ENCODE measurements at regions not wholly inside any gene's neighbourhood (a gene's known extent, or its start where the extent isn't known, plus 50 kb on each side); places are given as distances from the start of the nearest gene placed in this dataset.
"Not testable (repeated sequence)": the region's sequence is repeated elsewhere in the genome, so short reads cannot be mapped to it uniquely, and the experiment has no call there.

DNA sequence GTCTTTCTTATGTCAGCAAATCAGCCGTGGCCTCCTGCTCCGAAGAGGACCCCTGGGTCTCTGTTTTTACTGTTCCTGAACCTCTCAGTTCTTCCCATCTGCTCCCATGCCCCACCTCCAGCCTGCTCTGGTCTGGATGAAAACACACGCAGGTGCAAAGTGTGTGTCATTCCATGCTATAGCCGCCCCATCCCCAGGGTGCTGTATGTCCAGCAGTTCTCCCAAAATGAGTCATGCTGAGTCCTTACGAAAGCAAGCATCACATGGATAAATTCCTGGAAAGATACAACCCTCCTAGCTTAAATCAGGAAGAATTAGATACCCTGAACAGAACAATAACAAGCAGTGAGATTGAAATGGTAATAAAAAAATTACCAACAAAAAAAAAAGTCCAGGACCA, 300.1 kb upstream of the PFKP start:
- H4K5ac ChIP-seq (ENCODE audit: low read depth, low read length); H3K56ac ChIP-seq (ENCODE audit: extremely low read depth, insufficient read depth, low read length); H3K79me1 ChIP-seq (ENCODE audit: low read depth in 1 of 2, low read length in 2 of 2); H3K9ac ChIP-seq (ENCODE audit: low read depth, low read length); H3K23ac ChIP-seq (ENCODE audit: low read depth, low read length); H3K4me1 ChIP-seq (ENCODE audit: control insufficient read depth, insufficient read depth, low read length); BruUV-seq (replicated peaks); H3K18ac ChIP-seq (ENCODE audit: low read depth, low read length); CTCF ChIA-PET; H4K8ac ChIP-seq (ENCODE audit: low read depth in 2 of 2, low read length in 2 of 2); H2BK5ac ChIP-seq (ENCODE audit: low read depth, low read length, poor library complexity, severe bottlenecking); H2BK20ac ChIP-seq (ENCODE audit: low read depth, low read length); intact Hi-C loops (cut with micrococcal nuclease); POLR2A ChIA-PET (ENCODE audit: unreplicated experiment); H2BK120ac ChIP-seq (ENCODE audit: low read depth, low read length); H3K4me2 ChIP-seq (ENCODE audit: low read depth, low read length); ATAC-seq (ENCODE audit: low read depth); H3K4ac ChIP-seq (ENCODE audit: low read depth, low read length); dilution Hi-C loops (cut with HindIII; ENCODE audit: low sequenced_read_pairs, unreplicated experiment); H2BK15ac ChIP-seq (ENCODE audit: low read depth, low read length); H2AFZ ChIP-seq (replicated peaks; ENCODE audit: low read length, poor library complexity); H3K14ac ChIP-seq (replicated peaks; ENCODE audit: low read depth, low read length); H3K36me3 ChIP-seq (ENCODE audit: control insufficient read depth, insufficient read depth, low read length); H3K4me3 ChIP-seq (ENCODE audit: insufficient read depth, low read depth, low read length); H3K9me1 ChIP-seq (ENCODE audit: insufficient read depth, low read length); H2AK9ac ChIP-seq (replicated peaks; ENCODE audit: low read depth, low read length, poor library complexity); H3K27ac ChIP-seq (ENCODE audit: insufficient read depth, low read length); H4K20me1 ChIP-seq (ENCODE audit: insufficient read depth, low read length); in situ Hi-C loops (cut with MboI; ENCODE audit: low sequenced_read_pairs); H3K27me3 ChIP-seq (ENCODE audit: control insufficient read depth, insufficient read depth, low read length); H4K91ac ChIP-seq (ENCODE audit: insufficient read depth, low read depth, low read length); DNase-seq; H2AK5ac ChIP-seq (ENCODE audit: low read depth, low read length): not testable (repeated sequence)
- WGBS, 2 experiments (ENCODE audit: extremely low coverage in 2 of 2, insufficient read length in 1 of 2): no CpG with 5 or more reads among the region's 5 CpGs
- H3K9me3 ChIP-seq (ENCODE audit: control insufficient read depth, insufficient read depth, low read length): peaks cover 29% of the 10 kb centered on the region
